A673 (cell line): ENCODE measurements at regions not wholly inside any gene's neighbourhood (a gene's known extent, or its start where the extent isn't known, plus 50 kb on each side); places are given as distances from the start of the nearest gene placed in this dataset.

Experiments used
- BruUV-seq: library from RNA; stranded (reverse); fragments of 400-500 nt; replicated peaks from 2 replicates; lab custom pipeline; 2021; lab: Mats Ljungman, UMichigan
- CTCF ChIA-PET: fragments of 300-600 bp; sonication (Branson Sonifier 250); formaldehyde crosslinking; loops from one replicate; lab custom pipeline; 2022; ENCODE audit warnings: antibody characterized with exemption; lab: Charles Lee
- POLR2A ChIA-PET: fragments of 300-600 bp; sonication (Branson Sonifier 250); formaldehyde crosslinking; loops from one replicate; lab custom pipeline; 2022; ENCODE audit warnings: antibody characterized with exemption; ENCODE audit not compliant: low non-redundant PET; lab: Charles Lee
- DNase-seq: peaks from one replicate; pipeline ENCODE4 v3.0.0-alpha.2; 2015; ENCODE audit warnings: low spot score
- H3K27ac ChIP-seq: fragments of 200-600 bp; sonication (generic); 2 replicates; pipeline ENCODE4 v1.5.1; 2016; ENCODE audit warnings: mixed run types, low read depth, mild to moderate bottlenecking, mixed read lengths, antibody characterized with exemption, low read length; ENCODE audit not compliant: poor library complexity, severe bottlenecking
- H3K27me3 ChIP-seq: fragments of 200-600 bp; sonication (generic); replicated peaks from 2 replicates; pipeline ENCODE4 v1.6.1; 2017; ENCODE audit warnings: mixed run types, low read depth, mild to moderate bottlenecking, mixed read lengths, antibody characterized with exemption, low read length; ENCODE audit not compliant: insufficient read depth, poor library complexity
- H3K36me3 ChIP-seq: fragments of 200-600 bp; sonication (generic); 2 replicates; pipeline ENCODE4 v1.6.1; 2016; ENCODE audit warnings: mixed run types, mild to moderate bottlenecking, mixed read lengths, antibody characterized with exemption, low read length; ENCODE audit not compliant: insufficient read depth, poor library complexity, severe bottlenecking
- H3K4me1 ChIP-seq: fragments of 200-600 bp; sonication (generic); 2 replicates; pipeline ENCODE4 v1.6.1; 2017; ENCODE audit warnings: mixed run types, mild to moderate bottlenecking, mixed read lengths, antibody characterized with exemption, low read length; ENCODE audit not compliant: insufficient read depth, poor library complexity, severe bottlenecking
- H3K4me3 ChIP-seq: fragments of 200-600 bp; sonication (generic); 2 replicates; pipeline ENCODE4 v1.5.1; 2016; ENCODE audit warnings: low read depth, mixed run types, mild to moderate bottlenecking, mixed read lengths, low read length; ENCODE audit not compliant: poor library complexity, severe bottlenecking
- H3K9me3 ChIP-seq: fragments of 200-600 bp; sonication (generic); 2 replicates; pipeline ENCODE4 v1.6.1; 2016; ENCODE audit warnings: mixed run types, low read depth, mild to moderate bottlenecking, mixed read lengths, antibody characterized with exemption, low read length; ENCODE audit not compliant: poor library complexity, severe bottlenecking
- CTCF ChIP-seq: fragments of 300-800, 200-600 bp; sonication (generic); conservative IDR thresholded peaks from 2 replicates; pipeline ENCODE4 v1.5.1; 2017; ENCODE audit warnings: low read depth, mild to moderate bottlenecking, antibody characterized with exemption, low read length, moderate library complexity, mixed read lengths
- EZH2 ChIP-seq: fragments of 200-600 bp; sonication (generic); IDR thresholded peaks from 2 replicates; pipeline ENCODE4 v1.6.1; 2017; ENCODE audit warnings: borderline replicate concordance, low read depth, mild to moderate bottlenecking, mixed read lengths, antibody characterized with exemption, low read length; ENCODE audit not compliant: poor library complexity, severe bottlenecking
- intact Hi-C: fragments of 100-400 bp; cut with micrococcal nuclease; formaldehyde crosslinking; loops from one replicate; pipeline ENCODE4 v1.10.0; 2022; ENCODE audit not compliant: unreplicated experiment

- no peak for DNase-seq
- TF ChIP-seq CTCF (no peak), EZH2 (no peak)
- H3K27me3 ChIP-seq: no peaks in the 10 kb centered on the region
- H3K27ac ChIP-seq: no peak overlapping the region
- CTCF ChIA-PET: no interaction called here
- no peaks in the 10 kb centered on the region for H3K9me3 ChIP-seq
- no peak overlapping the region for H3K4me3 ChIP-seq
- H3K36me3 ChIP-seq: no peaks in the 10 kb centered on the region
- POLR2A ChIA-PET: no interaction called here
- intact Hi-C loops: no loop called here
- no TSS peak for BruUV-seq
- no peaks in the 10 kb centered on the region for H3K4me1 ChIP-seq
Observed at GRCh38 chr6:23455754-23456153, 670.3 kb upstream of the NRSN1 start.

- POLR2A ChIA-PET: no interaction called here
Observed at GRCh38 chr6:23456396-23456795, 669.6 kb upstream of the NRSN1 start.

GRCh38 chr6:23457321-23457720 lies 668.7 kb upstream of the NRSN1 start:
- CTCF ChIA-PET: no interaction called here
- intact Hi-C loops: no loop called here
- H3K4me1 ChIP-seq: no peaks in the 10 kb centered on the region
- no peak overlapping the region for H3K27ac ChIP-seq
- DNase-seq: no peak
- BruUV-seq: no TSS peak
- POLR2A ChIA-PET: no interaction called here
- no peaks in the 10 kb centered on the region for H3K27me3 ChIP-seq
- no peaks in the 10 kb centered on the region for H3K9me3 ChIP-seq
- no peak overlapping the region for H3K4me3 ChIP-seq
- H3K36me3 ChIP-seq: no peaks in the 10 kb centered on the region
- TF ChIP-seq EZH2 (no peak), CTCF (no peak)

More at GRCh38 chr6:23456396-23456795, 669.6 kb upstream of the NRSN1 start:
- CTCF ChIA-PET: no interaction called here
- DNase-seq: no peak
- H3K36me3 ChIP-seq: no peaks in the 10 kb centered on the region
- H3K27me3 ChIP-seq: no peaks in the 10 kb centered on the region
- no peaks in the 10 kb centered on the region for H3K4me1 ChIP-seq
- H3K27ac ChIP-seq: no peak overlapping the region
- intact Hi-C loops: no loop called here
- BruUV-seq: no TSS peak
- H3K9me3 ChIP-seq: no peaks in the 10 kb centered on the region
- H3K4me3 ChIP-seq: no peak overlapping the region
- TF ChIP-seq CTCF (no peak), EZH2 (no peak)
